ENCODE measurements at regions not wholly inside any gene's neighbourhood (a gene's known extent, or its start where the extent isn't known, plus 50 kb on each side); places are given as distances from the start of the nearest gene placed in this dataset.

GRCh38 chr3:159513867-159514380 lies 474.7 kb upstream of the IL12A start:
- no peak for DNase-seq (ENCODE audit: low read depth in 2 of 2)

GRCh38 chr3:159517105-159517504 lies 471.5 kb upstream of the IL12A start:
- no peak for DNase-seq (ENCODE audit: low read depth in 2 of 2)

GRCh38 chr3:159520638-159521037 lies 468.0 kb upstream of the IL12A start:
- no peak for DNase-seq (ENCODE audit: low read depth in 2 of 2)

- no peak for DNase-seq (ENCODE audit: low read depth in 2 of 2)
Observed at GRCh38 chr3:159522276-159522675, 466.4 kb upstream of the IL12A start.

GRCh38 chr3:159528251-159528895 lies 460.3 kb upstream of the IL12A start:
- no peak for DNase-seq (ENCODE audit: low read depth in 2 of 2)

- DNase-seq (ENCODE audit: low read depth in 2 of 2) = no peak
Observed at GRCh38 chr3:159532577-159532976, 456.1 kb upstream of the IL12A start.

- no peak for DNase-seq (ENCODE audit: low read depth in 2 of 2)
Observed at GRCh38 chr3:159534496-159534895, 454.1 kb upstream of the IL12A start.

- no peak for DNase-seq (ENCODE audit: low read depth in 2 of 2)
Observed at GRCh38 chr3:159536876-159537275, 451.8 kb upstream of the IL12A start.

- no peak for DNase-seq (ENCODE audit: low read depth in 2 of 2)
Observed at GRCh38 chr3:159538507-159538906, 450.1 kb upstream of the IL12A start.

GRCh38 chr3:159540882-159541495 lies 447.6 kb upstream of the IL12A start:
- no peak for DNase-seq (ENCODE audit: low read depth in 2 of 2)

- DNase-seq (ENCODE audit: low read depth in 2 of 2) = no peak
Observed at GRCh38 chr3:159548675-159549335, 439.8 kb upstream of the IL12A start.

- DNase-seq (ENCODE audit: low read depth in 2 of 2) = no peak
Observed at GRCh38 chr3:159555205-159555604, 433.4 kb upstream of the IL12A start.

GRCh38 chr3:159559771-159560170 lies 428.9 kb upstream of the IL12A start:
- no peak for DNase-seq (ENCODE audit: low read depth in 2 of 2)

GRCh38 chr3:159560214-159560979 lies 428.2 kb upstream of the IL12A start:
- no peak for DNase-seq (ENCODE audit: low read depth in 2 of 2)

- DNase-seq (ENCODE audit: low read depth in 2 of 2) = no peak
Observed at GRCh38 chr3:159565313-159565712, 423.3 kb upstream of the IL12A start.

GRCh38 chr3:159583662-159584061 lies 405.0 kb upstream of the IL12A start:
- no peak for DNase-seq (ENCODE audit: low read depth in 2 of 2)

GRCh38 chr3:159584421-159584820 lies 404.2 kb upstream of the IL12A start:
- DNase-seq (ENCODE audit: low read depth in 2 of 2) = no peak

GRCh38 chr3:159586571-159587202 lies 401.9 kb upstream of the IL12A start:
- DNase-seq (ENCODE audit: low read depth in 2 of 2) = peak in 1 of 2 donors; percentile 40

- peak; percentile 9 to 83 for DNase-seq (ENCODE audit: low read depth in 2 of 2)
Observed at GRCh38 chr3:159593927-159594605, 394.6 kb upstream of the IL12A start.

GRCh38 chr3:159600291-159600690 lies 388.3 kb upstream of the IL12A start:
- DNase-seq (ENCODE audit: low read depth in 2 of 2) = no peak

GRCh38 chr3:159604151-159604581 lies 384.5 kb upstream of the IL12A start:
- no peak for DNase-seq (ENCODE audit: low read depth in 2 of 2)
